BJ (cell line): ENCODE measurements at regions not wholly inside any gene's neighbourhood (a gene's known extent, or its start where the extent isn't known, plus 50 kb on each side); places are given as distances from the start of the nearest gene placed in this dataset.

Experiments used
- CTCF ChIA-PET: fragments of 350-600 bp; formaldehyde crosslinking; extraction: SDS; loops from one replicate; lab custom pipeline; 2021; ENCODE audit warnings: antibody characterized with exemption, inconsistent platforms; lab: Yijun Ruan, JAX
- POLR2A ChIA-PET: fragments of 300-600 bp; sonication (Branson Sonifier 250); formaldehyde crosslinking; extraction: SDS; loops from one replicate; lab custom pipeline; 2021; ENCODE audit warnings: antibody characterized with exemption; lab: Charles Lee
- DNase-seq: peaks from one replicate; pipeline ENCODE4 v3.0.0-alpha.2; 2011; ENCODE audit warnings: low read depth
- H3K27me3 ChIP-seq: 2 replicates; pipeline ENCODE4 v1.6.0; 2011; ENCODE audit warnings: low read length; ENCODE audit not compliant: control insufficient read depth, insufficient read depth
- H3K36me3 ChIP-seq: 2 replicates; pipeline ENCODE4 v1.5.1; 2011; ENCODE audit warnings: low read length; ENCODE audit not compliant: control insufficient read depth, insufficient read depth
- H3K4me3 ChIP-seq: 2 replicates; pipeline ENCODE4 v1.5.1; 2011; ENCODE audit warnings: low read depth, mild to moderate bottlenecking, control low read depth, low read length
- TF ChIP-seq, protein P1 (sequence below): IDR thresholded peaks from 2 replicates; pipeline ENCODE4 v1.5.1; 2011; ENCODE audit warnings: low read depth, mild to moderate bottlenecking, control low read depth, inconsistent platforms, low read length, moderate library complexity; ENCODE audit not compliant: insufficient read depth

DNA sequence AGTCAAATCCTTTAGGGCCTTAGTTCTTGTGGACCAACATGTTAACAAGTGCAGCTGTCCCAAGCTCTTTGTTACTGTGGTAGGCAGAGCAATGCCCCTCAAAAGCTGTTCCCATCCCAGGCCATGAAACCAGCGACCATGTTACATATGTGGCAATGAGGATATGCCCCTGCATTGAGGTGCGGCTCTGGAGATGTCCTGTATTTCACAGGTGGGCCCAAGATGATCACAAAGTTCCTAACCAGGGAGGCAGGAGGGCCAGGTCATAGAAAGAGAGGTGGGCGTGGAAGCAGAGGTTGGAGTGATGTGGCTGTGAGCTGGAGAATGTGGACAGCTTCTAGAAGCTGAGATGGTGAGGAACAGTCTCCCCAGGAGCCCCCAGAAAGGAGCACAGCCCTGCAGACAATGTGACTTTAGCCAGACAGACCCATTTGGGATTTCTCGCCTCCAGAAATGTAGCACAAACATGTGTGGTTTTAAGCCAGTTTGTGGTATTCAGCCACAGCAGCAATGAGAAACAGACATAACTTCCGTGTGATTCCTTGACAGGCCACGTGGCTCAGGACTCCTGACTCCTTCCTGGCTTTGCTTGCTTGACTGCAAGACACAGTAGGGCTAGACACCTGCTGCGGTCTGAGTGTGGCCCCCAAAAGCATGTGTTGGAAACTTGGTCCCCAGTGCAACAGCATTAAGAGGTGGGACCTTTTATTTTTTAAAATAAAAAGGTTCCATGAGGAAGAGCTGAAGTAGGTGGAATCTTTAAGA, 778.3 kb downstream of the KCNJ18 start:
- CTCF ChIA-PET: no interaction called here
- H3K4me3 ChIP-seq: no peak overlapping the region
- POLR2A ChIA-PET: no interaction called here

DNA sequence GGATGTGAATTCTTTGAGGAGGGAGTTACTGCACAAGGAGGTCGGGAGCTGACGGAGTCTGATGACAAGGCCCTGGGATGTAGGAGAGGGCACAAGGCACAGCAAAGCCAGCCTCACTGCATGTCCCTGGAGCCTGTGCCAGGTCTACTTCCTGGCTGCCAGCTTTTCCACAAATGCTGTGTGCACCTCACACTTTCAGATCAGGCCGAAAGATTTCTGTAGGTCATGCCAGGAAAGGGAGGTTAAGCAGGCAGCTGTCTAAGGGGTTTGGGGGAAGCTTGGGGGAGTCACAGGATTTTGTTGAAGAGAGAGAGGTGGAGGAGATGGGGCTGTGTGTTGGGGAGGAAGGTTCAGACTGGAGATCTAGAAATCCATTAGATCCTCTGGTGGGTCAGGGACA, 792.5 kb downstream of the KCNJ18 start:
- no peak for DNase-seq
- CTCF ChIA-PET: no interaction called here
- no peaks in the 10 kb centered on the region for H3K36me3 ChIP-seq
- no peaks in the 10 kb centered on the region for H3K27me3 ChIP-seq
- no peak overlapping the region for H3K4me3 ChIP-seq
- TF ChIP-seq, protein P1, sequence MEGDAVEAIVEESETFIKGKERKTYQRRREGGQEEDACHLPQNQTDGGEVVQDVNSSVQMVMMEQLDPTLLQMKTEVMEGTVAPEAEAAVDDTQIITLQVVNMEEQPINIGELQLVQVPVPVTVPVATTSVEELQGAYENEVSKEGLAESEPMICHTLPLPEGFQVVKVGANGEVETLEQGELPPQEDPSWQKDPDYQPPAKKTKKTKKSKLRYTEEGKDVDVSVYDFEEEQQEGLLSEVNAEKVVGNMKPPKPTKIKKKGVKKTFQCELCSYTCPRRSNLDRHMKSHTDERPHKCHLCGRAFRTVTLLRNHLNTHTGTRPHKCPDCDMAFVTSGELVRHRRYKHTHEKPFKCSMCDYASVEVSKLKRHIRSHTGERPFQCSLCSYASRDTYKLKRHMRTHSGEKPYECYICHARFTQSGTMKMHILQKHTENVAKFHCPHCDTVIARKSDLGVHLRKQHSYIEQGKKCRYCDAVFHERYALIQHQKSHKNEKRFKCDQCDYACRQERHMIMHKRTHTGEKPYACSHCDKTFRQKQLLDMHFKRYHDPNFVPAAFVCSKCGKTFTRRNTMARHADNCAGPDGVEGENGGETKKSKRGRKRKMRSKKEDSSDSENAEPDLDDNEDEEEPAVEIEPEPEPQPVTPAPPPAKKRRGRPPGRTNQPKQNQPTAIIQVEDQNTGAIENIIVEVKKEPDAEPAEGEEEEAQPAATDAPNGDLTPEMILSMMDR: no peak
- POLR2A ChIA-PET: no interaction called here

More for the DNA sequence above, 778.3 kb downstream of the KCNJ18 start:
- Histone ChIP-seq H3K36me3 (no peaks in the 10 kb centered on the region), H3K27me3 (no peaks in the 10 kb centered on the region)
- TF ChIP-seq, protein P1: no peak
- no peak for DNase-seq

DNA sequence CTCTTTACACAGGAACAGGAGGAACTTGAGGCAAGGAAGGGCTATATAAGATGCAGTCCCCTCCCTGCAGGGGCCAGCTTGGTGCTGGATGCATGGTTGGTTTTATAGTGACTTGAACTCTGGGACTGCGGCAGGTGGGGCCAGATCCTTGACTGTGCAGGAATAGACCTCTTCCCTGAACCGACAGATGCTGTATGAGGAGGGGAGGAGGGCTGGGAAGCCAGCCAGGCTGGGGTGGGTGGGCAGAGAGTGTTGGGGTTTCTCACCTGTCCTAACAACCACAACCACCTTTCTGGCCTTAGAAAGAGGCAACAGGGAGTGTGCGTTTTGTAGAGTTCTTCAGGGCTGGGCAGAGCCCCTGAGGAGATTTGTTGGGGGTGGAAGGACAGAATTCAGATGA, 798.1 kb downstream of the KCNJ18 start:
- Histone ChIP-seq H3K27me3 (no peaks in the 10 kb centered on the region), H3K36me3 (no peaks in the 10 kb centered on the region), H3K4me3 (no peak overlapping the region)
- CTCF ChIA-PET: no interaction called here
- TF ChIP-seq, protein P1: no peak
- POLR2A ChIA-PET: no interaction called here
- DNase-seq: no peak

DNA sequence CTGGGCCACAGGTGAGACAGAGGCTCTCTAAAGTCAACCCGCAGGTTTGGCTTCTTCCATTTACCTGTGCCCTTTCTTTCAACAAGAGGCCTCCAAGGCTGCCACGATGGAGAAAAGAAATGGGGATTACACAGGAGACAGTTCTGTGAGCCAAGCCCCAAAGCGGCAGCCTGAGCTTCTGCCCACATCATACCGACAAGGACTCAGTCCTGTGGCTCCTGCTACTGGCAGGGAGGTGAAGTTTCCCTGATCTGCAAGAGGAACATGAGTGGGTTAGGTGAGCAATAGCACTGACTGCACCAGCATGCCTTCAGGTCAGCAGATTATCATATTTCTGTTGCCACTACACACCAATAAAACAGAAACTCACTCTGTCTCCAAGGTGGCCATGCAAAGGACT, 800.0 kb downstream of the KCNJ18 start:
- Histone ChIP-seq H3K4me3 (no peak overlapping the region), H3K36me3 (no peaks in the 10 kb centered on the region), H3K27me3 (no peaks in the 10 kb centered on the region)
- POLR2A ChIA-PET: no interaction called here
- DNase-seq: no peak
- CTCF ChIA-PET: no interaction called here
- TF ChIP-seq, protein P1: no peak

DNA sequence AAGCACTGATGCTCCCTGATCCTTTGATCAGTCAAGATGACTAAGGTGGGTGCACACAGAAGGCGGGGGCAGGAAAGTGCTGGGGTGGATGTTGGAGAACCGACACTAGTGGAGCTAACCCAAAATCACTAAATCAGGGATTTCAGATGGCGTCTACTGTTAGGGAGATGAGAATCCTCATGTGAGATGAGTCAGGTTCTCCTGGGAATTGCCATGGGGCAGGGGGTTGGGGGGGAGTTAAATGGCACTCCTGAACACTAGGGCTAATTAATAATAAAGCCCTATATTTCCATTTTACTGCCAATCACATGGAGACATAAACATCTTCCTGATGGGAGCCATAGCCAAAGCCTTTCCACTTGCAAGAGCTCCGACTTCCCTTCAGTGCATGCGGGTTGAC, 804.1 kb downstream of the KCNJ18 start:
- POLR2A ChIA-PET: no interaction called here
- H3K36me3 ChIP-seq: no peaks in the 10 kb centered on the region
- TF ChIP-seq, protein P1: no peak
- H3K27me3 ChIP-seq: no peaks in the 10 kb centered on the region
- DNase-seq: no peak
- CTCF ChIA-PET: no interaction called here
- no peak overlapping the region for H3K4me3 ChIP-seq
